ENCODE measurements at regions not wholly inside any gene's neighbourhood (a gene's known extent, or its start where the extent isn't known, plus 50 kb on each side); places are given as distances from the start of the nearest gene placed in this dataset.

- ATAC-seq (ENCODE audit: poor library complexity), result no peak
- no peak for TF ChIP-seq CTCF (IDR thresholded peaks at IDR 0.05)
- H3K9me3 Mint-ChIP-seq, result peaks cover 9% of the 10 kb centered on the region
Observed at GRCh38 chr9:16191191-16191590, 638.3 kb downstream of the CCDC171 start.

GRCh38 chr9:16191691-16192402 is 639.0 kb downstream of the CCDC171 start:
- intact Hi-C loops (cut with DNase I, micrococcal nuclease), result no loop called here
- Mint-ChIP-seq H3K27me3 (no peaks in the 10 kb centered on the region), H3K27ac (no peak overlapping the region), H3K9me3 (peaks cover 9% of the 10 kb centered on the region), H3K4me1 (ENCODE audit: low read depth) (no peaks in the 10 kb centered on the region), H3K4me3 (no peak overlapping the region), H3K36me3 (ENCODE audit: low read depth) (no peaks in the 10 kb centered on the region)
- Histone ChIP-seq H3K9me3 (ENCODE audit: control insufficient read depth in 1 of 2, insufficient read depth in 1 of 2, low read length in 2 of 2) (peaks cover 0 to 14% of the 10 kb centered on the region in 2 experiments), H3K27ac (ENCODE audit: low read depth in 1 of 2, low read length in 2 of 2) (no peak overlapping the region), H3K36me3 (ENCODE audit: insufficient read depth, low read length) (no peaks in the 10 kb centered on the region), H3K4me1 (ENCODE audit: insufficient read depth, low read length) (no peaks in the 10 kb centered on the region), H3K4me3 (ENCODE audit: low read length) (no peak overlapping the region), H3K27me3 (ENCODE audit: control insufficient read depth in 1 of 2, insufficient read depth in 2 of 2, low read length in 2 of 2) (no peaks in the 10 kb centered on the region)
- ATAC-seq (ENCODE audit: poor library complexity), result no peak
- DNase-seq, result peak in 2 of 14 experiments; percentile 9 to 18
- POLR2A ChIA-PET, result no interaction called here
- TF ChIP-seq CTCF (IDR thresholded peaks at IDR 0.05), result no peak
- CTCF ChIA-PET, result no interaction called here

More at GRCh38 chr9:16191191-16191590, 638.3 kb downstream of the CCDC171 start:
- no peak overlapping the region for H3K27ac Mint-ChIP-seq
- POLR2A ChIA-PET, result no interaction called here
- H3K4me3 Mint-ChIP-seq, result no peak overlapping the region
- no peaks in the 10 kb centered on the region for H3K27me3 Mint-ChIP-seq
- DNase-seq, result no peak
- CTCF ChIA-PET, result no interaction called here
- no peaks in the 10 kb centered on the region for H3K4me1 ChIP-seq (ENCODE audit: insufficient read depth, low read length)
- no peaks in the 10 kb centered on the region for H3K27me3 ChIP-seq (ENCODE audit: control insufficient read depth in 1 of 2, insufficient read depth in 2 of 2, low read length in 2 of 2)
- no peaks in the 10 kb centered on the region for H3K36me3 Mint-ChIP-seq (ENCODE audit: low read depth)
- no peaks in the 10 kb centered on the region for H3K36me3 ChIP-seq (ENCODE audit: insufficient read depth, low read length)
- intact Hi-C loops (cut with DNase I, micrococcal nuclease), result no loop called here
- peaks cover 0 to 12% of the 10 kb centered on the region in 2 experiments for H3K9me3 ChIP-seq (ENCODE audit: control insufficient read depth in 1 of 2, insufficient read depth in 1 of 2, low read length in 2 of 2)
- H3K4me1 Mint-ChIP-seq (ENCODE audit: low read depth), result no peaks in the 10 kb centered on the region
- H3K27ac ChIP-seq (ENCODE audit: low read depth in 1 of 2, low read length in 2 of 2), result no peak overlapping the region
- no peak overlapping the region for H3K4me3 ChIP-seq (ENCODE audit: low read length)

GRCh38 chr9:16192403-16193017 is 639.7 kb downstream of the CCDC171 start:
- no peak for ATAC-seq (ENCODE audit: poor library complexity)
- intact Hi-C loops (cut with DNase I, micrococcal nuclease), result no loop called here
- H3K4me1 ChIP-seq (ENCODE audit: insufficient read depth, low read length), result no peaks in the 10 kb centered on the region
- H3K36me3 ChIP-seq (ENCODE audit: insufficient read depth, low read length), result no peaks in the 10 kb centered on the region
- Mint-ChIP-seq H3K36me3 (ENCODE audit: low read depth) (no peaks in the 10 kb centered on the region), H3K27me3 (no peaks in the 10 kb centered on the region), H3K27ac (no peak overlapping the region), H3K9me3 (peaks cover 9% of the 10 kb centered on the region), H3K4me3 (no peak overlapping the region), H3K4me1 (ENCODE audit: low read depth) (no peaks in the 10 kb centered on the region)
- no peak for TF ChIP-seq CTCF (IDR thresholded peaks at IDR 0.05)
- no peak for DNase-seq
- POLR2A ChIA-PET, result no interaction called here
- no peaks in the 10 kb centered on the region for H3K27me3 ChIP-seq (ENCODE audit: control insufficient read depth in 1 of 2, insufficient read depth in 2 of 2, low read length in 2 of 2)
- no peak overlapping the region for H3K27ac ChIP-seq (ENCODE audit: low read depth in 1 of 2, low read length in 2 of 2)
- no peak overlapping the region for H3K4me3 ChIP-seq (ENCODE audit: low read length)
- CTCF ChIA-PET, result no interaction called here
- peaks cover 0 to 15% of the 10 kb centered on the region in 2 experiments for H3K9me3 ChIP-seq (ENCODE audit: control insufficient read depth in 1 of 2, insufficient read depth in 1 of 2, low read length in 2 of 2)

Data from CD4-positive, alpha-beta T cell (primary cell).